H1 (cell line): ENCODE measurements at regions not wholly inside any gene's neighbourhood (a gene's known extent, or its start where the extent isn't known, plus 50 kb on each side); places are given as distances from the start of the nearest gene placed in this dataset.

Experiments used
- CHD7 ChIP-seq: fragments of 300-600 bp; sonication (generic); IDR thresholded peaks from 2 replicates; pipeline ENCODE4 v1.7.1; 2012; ENCODE audit warnings: low read length, moderate library complexity, mild to moderate bottlenecking, inconsistent platforms; ENCODE audit not compliant: insufficient replicate concordance
- HDAC2 ChIP-seq, 2 experiments: fragments of 300-600 bp in 1 of 2; sonication (generic) in 1 of 2; IDR thresholded peaks; 2 replicates each; pipeline ENCODE4 v1.6.1; 2011 to 2012; ENCODE audit warnings: low read depth in 2 of 2, low read length in 2 of 2, mild to moderate bottlenecking in 2 of 2, moderate library complexity in 2 of 2, borderline replicate concordance in 1 of 2, inconsistent platforms in 1 of 2
- HDAC6 ChIP-seq: IDR thresholded peaks from one replicate; pipeline ENCODE4 v1.7.1; 2012; ENCODE audit warnings: low read depth, mild to moderate bottlenecking, inconsistent platforms, low read length, moderate library complexity
- POU5F1 ChIP-seq: IDR thresholded peaks from 2 replicates; pipeline ENCODE4 v1.6.1; 2011; ENCODE audit warnings: low read depth, mild to moderate bottlenecking, low read length, moderate library complexity
- TEAD4 ChIP-seq: IDR thresholded peaks from 2 replicates; pipeline ENCODE4 v1.6.1; 2012; ENCODE audit warnings: low read depth, low read length, inconsistent platforms, mixed read lengths

GRCh38 chr11:45369313-45369712 is 83.2 kb upstream of the SYT13 start (continued):
- TF ChIP-seq CHD7: no peak
- TF ChIP-seq POU5F1: no peak
- TF ChIP-seq HDAC2 (IDR thresholded peaks at IDR 0.05; ENCODE audit: borderline replicate concordance in 1 of 2, low read depth in 2 of 2, low read length in 2 of 2): no peak
- TF ChIP-seq HDAC6: no peak
- no peak for TF ChIP-seq TEAD4
- TF ChIP-seq, all 59 proteins: peak for 0
